ENCODE measurements at regions not wholly inside any gene's neighbourhood (a gene's known extent, or its start where the extent isn't known, plus 50 kb on each side); places are given as distances from the start of the nearest gene placed in this dataset.

- TF ChIP-seq NFYB (CRISPR knock-in tag; conservative IDR thresholded peaks at IDR 0.05; ENCODE audit: low read depth) (no peak), CREM (CRISPR knock-in tag; IDR thresholded peaks at IDR 0.05) (no peak), NR2C2 (CRISPR knock-in tag; IDR thresholded peaks at IDR 0.05) (no peak), ZNF281 (CRISPR knock-in tag; IDR thresholded peaks at IDR 0.05) (no peak), NR3C1 (CRISPR knock-in tag; conservative IDR thresholded peaks at IDR 0.05; ENCODE audit: low read depth) (no peak), HMGXB4 (CRISPR knock-in tag; IDR thresholded peaks at IDR 0.05) (no peak), MAX (CRISPR knock-in tag; IDR thresholded peaks at IDR 0.05) (no peak)
These were observed 98.8 kb upstream of the TECRL start for GRCh38 chr4:64508089-64508488.
